GM18867 (cell line): ENCODE measurements at regions not wholly inside any gene's neighbourhood (a gene's known extent, or its start where the extent isn't known, plus 50 kb on each side); places are given as distances from the start of the nearest gene placed in this dataset.

ENCODE experiments used
- ATAC-seq: cut with Tn5 transposase; IDR thresholded peaks from one replicate; pipeline ENCODE4 v1.9.1; 2021; ENCODE audit warnings: mild to moderate bottlenecking, moderate library complexity; ENCODE audit not compliant: unreplicated experiment

DNA sequence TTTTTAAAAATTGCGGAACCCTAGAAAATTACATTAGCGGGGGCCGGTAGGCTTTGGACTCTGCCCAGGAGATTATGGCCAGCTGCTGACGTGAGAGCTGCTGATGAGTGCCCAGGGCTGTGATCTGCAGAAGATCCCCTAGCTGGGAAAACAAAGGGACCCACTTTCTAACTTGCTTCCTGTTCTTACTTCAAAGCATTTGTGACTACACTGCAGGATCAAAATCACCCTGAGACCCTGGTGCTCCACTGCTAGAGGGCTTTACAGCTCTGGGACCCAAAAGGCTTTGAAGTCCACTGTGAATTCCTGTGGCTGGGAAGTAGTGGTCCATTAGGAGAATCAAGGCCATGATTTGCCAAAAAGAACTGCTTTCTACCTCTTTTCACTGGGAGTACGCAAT is 499.4 kb upstream of the AKR1E2 start:
- no peak for ATAC-seq

- no peak for ATAC-seq
These were observed 506.1 kb upstream of the AKR1E2 start for GRCh38 chr10:4319870-4320367.

DNA sequence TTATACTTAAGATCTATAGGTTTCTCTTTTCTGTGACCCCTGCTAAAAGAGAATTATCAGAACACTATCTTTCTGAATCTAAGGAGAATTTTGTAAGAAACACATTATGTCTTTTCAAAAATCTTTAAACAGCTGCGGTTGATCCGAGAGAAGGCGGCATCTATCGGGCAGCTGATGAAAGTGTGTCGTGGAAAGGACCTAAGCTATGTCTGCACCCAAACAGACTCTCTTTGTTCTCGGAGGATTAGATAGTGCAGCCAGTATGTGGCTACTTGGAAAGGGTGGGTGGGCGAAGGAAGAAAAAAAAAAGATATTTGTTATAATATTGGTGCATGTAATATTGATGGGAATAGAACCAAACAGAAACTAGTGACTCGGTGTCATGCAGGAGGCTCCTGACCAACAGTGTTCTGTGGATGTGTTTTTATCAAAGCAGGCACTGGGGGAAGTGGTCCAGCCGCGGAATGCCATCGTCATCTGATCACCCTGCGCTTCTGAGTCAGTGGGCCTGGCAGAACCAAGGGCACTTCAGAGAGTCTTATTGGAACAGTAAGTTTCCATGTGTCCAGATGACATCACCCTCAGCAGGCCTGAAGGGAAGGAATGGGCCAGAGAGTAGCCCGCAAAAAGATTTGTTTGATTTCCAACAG is 509.7 kb upstream of the AKR1E2 start:
- no peak for ATAC-seq

- no peak for ATAC-seq
These were observed 510.5 kb upstream of the AKR1E2 start for GRCh38 chr10:4315551-4315950.

DNA sequence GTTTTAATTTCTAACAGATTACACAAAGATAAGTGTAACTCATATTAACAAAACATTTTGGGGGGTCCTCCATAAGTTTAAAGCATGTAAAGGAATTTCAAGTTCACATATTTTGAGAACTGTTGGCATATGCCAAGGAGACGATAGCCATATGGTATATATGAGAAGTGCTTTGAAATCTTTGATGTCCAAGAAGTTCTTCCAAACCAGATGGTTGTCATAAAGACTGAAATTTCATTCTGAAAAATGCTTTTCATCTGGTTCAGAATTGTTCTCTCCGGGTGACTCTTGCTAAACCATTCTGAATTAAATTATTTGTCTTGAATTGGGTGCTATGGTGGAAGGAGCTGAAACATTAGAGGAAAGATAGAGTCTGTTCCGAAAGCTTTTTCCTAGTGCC is 513.0 kb upstream of the AKR1E2 start:
- no peak for ATAC-seq

- ATAC-seq = no peak
These were observed 513.8 kb upstream of the AKR1E2 start for GRCh38 chr10:4312051-4312835.

- ATAC-seq = no peak
These were observed 515.8 kb upstream of the AKR1E2 start for GRCh38 chr10:4310172-4310571.

DNA sequence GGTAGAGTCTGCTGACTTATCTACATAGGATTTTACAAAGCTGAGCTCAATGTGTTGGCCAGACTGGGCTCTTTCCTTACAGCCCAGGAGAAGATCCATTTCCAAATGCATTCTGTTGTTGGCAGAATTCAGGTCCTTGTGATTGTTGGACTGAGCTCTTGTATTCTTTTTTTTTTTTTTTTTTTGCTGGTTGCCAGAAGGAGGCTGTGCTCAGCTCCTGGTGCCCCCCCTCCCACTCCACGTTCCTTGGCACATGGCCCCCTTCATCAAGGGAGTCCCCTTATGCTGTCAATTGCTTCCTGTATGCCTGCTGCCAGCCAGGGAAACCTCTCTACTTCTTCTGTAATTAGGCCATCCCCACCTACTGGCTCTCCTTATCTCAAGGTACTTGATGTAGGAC is 518.1 kb upstream of the AKR1E2 start:
- ATAC-seq = no peak

- ATAC-seq = no peak
These were observed 519.1 kb upstream of the AKR1E2 start for GRCh38 chr10:4306871-4307270.

DNA sequence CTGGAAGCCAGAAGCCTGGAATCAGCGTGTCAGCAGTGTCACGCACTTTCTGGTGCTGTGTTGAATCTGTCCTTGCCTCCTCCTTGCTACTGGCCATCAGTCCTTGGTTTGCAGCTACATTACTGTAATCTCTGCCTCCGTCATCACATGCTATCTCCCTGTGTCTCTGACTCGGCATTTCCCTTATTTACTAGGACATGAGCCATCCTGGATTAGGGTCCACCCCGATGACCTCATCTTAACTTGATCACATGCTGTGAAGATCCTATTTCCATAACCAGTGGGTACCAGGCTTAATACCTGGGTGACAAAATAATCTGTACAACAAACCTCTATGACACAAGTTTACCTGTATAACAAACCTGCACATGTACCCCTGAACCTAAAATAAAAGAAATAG is 518.0 kb upstream of the KLF6 start:
- ATAC-seq = no peak

- ATAC-seq = no peak
These were observed 516.5 kb upstream of the KLF6 start for GRCh38 chr10:4301291-4302045.

- no peak for ATAC-seq
These were observed 511.2 kb upstream of the KLF6 start for GRCh38 chr10:4296161-4296560.

- ATAC-seq = no peak
These were observed 510.2 kb upstream of the KLF6 start for GRCh38 chr10:4294996-4295792.

- no peak for ATAC-seq
These were observed 509.3 kb upstream of the KLF6 start for GRCh38 chr10:4294271-4294670.

- ATAC-seq = no peak
These were observed 507.0 kb upstream of the KLF6 start for GRCh38 chr10:4291990-4292389.

DNA sequence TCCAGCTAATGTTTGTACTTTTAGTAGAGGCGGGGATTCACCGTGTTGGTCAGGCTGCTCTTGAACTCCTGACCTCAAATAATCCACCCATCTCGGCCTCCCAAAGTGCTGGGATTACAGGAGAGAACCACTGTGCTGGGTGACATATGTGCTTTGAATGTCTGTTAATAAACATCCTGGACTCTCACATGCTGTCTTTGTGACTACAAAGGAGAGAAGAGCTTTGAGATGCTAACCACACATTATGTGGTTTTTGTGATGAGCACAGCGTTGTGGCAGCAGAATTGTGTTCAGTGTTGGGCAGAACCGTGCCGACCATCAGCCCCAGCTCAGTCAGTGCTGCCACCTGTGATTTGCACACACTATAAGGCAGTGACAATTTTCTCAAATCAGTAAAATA is 500.1 kb upstream of the KLF6 start:
- no peak for ATAC-seq

- ATAC-seq = no peak
These were observed 499.0 kb upstream of the KLF6 start for GRCh38 chr10:4283846-4284610.

- no peak for ATAC-seq
These were observed 497.5 kb upstream of the KLF6 start for GRCh38 chr10:4282496-4282895.

DNA sequence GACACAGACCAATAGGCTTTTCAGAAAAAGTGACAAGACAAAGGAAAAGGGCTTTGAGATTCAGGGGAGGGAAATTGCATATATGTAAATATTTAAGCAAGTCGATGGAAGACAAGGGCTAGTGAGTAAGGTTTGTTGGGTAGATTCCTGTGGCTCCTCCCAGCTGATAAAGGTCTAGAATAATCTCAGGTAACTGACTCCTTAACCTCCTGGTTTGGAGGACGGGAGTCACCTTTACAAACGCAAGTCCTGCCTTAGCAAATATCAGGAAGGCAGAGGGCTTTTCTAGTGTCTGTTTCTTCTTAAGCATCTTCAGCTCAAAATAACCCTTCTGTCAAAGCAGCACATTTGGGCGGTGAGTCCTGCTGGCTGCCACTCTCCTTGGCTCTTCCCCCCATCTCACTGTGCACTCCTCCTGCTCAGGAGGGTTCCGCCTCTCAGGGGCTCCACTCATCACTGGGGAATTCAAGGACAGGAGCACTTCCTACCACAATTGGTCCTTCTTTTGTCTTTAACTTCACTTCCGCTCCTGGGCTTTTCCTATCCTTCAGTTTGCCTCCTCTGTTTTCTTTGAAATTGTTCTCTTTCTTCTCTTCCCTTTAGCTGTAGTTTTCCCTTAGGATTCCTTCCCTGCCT is 496.3 kb upstream of the KLF6 start:
- no peak for ATAC-seq
